Neural progenitor cell (in vitro differentiated cells): ENCODE measurements at regions not wholly inside any gene's neighbourhood (a gene's known extent, or its start where the extent isn't known, plus 50 kb on each side); places are given as distances from the start of the nearest gene placed in this dataset.

ENCODE experiments used
- CTCF ChIP-seq: fragments of 200-600 bp; sonication (generic); IDR thresholded peaks from 2 replicates; pipeline ENCODE4 v1.5.1; 2017; ENCODE audit warnings: antibody characterized with exemption, mild to moderate bottlenecking
- EZH2 ChIP-seq: fragments of 200-600 bp; sonication (generic); IDR thresholded peaks from 2 replicates; pipeline ENCODE4 v1.6.1; 2017; ENCODE audit warnings: antibody characterized with exemption, mild to moderate bottlenecking, moderate library complexity
- EZH2phosphoT487 ChIP-seq: fragments of 200-600 bp; sonication (generic); IDR thresholded peaks from 2 replicates; pipeline ENCODE4 v1.6.1; 2017; ENCODE audit warnings: antibody characterized with exemption

GRCh38 chr5:145499483-145499882 lies 335.7 kb downstream of the PRELID2 start:
- TF ChIP-seq CTCF (no peak), EZH2 (no peak), EZH2phosphoT487 (no peak)
